ENCODE measurements at regions not wholly inside any gene's neighbourhood (a gene's known extent, or its start where the extent isn't known, plus 50 kb on each side); places are given as distances from the start of the nearest gene placed in this dataset.

DNA sequence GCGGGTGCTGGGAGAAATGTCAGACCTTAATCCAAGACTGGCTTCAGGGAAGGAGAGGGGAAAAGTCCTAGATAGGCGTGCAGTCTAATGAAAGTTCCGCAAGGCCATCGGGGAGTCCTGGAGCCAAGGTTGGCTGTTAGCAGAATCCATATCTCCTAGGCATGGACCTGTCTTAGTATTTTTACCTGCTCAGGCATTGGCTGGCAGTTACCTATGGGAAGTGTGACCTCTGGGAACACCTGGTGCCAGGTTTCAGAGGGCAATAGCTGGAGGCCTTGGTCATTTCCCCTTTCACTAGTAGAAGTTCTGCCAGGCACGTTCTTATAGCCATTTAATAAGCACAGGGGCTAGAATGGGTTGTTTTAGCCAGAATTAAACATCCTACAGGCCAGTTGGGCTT, 330.8 kb upstream of the SEMA6D start:
- no peak for TF ChIP-seq EZH2 (IDR thresholded peaks at IDR 0.05; ENCODE audit: borderline replicate concordance, low read length)
- TF ChIP-seq, protein P1, sequence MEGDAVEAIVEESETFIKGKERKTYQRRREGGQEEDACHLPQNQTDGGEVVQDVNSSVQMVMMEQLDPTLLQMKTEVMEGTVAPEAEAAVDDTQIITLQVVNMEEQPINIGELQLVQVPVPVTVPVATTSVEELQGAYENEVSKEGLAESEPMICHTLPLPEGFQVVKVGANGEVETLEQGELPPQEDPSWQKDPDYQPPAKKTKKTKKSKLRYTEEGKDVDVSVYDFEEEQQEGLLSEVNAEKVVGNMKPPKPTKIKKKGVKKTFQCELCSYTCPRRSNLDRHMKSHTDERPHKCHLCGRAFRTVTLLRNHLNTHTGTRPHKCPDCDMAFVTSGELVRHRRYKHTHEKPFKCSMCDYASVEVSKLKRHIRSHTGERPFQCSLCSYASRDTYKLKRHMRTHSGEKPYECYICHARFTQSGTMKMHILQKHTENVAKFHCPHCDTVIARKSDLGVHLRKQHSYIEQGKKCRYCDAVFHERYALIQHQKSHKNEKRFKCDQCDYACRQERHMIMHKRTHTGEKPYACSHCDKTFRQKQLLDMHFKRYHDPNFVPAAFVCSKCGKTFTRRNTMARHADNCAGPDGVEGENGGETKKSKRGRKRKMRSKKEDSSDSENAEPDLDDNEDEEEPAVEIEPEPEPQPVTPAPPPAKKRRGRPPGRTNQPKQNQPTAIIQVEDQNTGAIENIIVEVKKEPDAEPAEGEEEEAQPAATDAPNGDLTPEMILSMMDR (IDR thresholded peaks at IDR 0.05; ENCODE audit: low read length), result no peak
